Astrocyte (in vitro differentiated cells and primary cell): ENCODE measurements at regions not wholly inside any gene's neighbourhood (a gene's known extent, or its start where the extent isn't known, plus 50 kb on each side); places are given as distances from the start of the nearest gene placed in this dataset.
"Not testable (repeated sequence)": the region's sequence is repeated elsewhere in the genome, so short reads cannot be mapped to it uniquely, and the experiment has no call there.

Experiments used
- DNase-seq: peaks from one replicate; pipeline ENCODE4 v3.0.0-alpha.2; 2010; ENCODE audit warnings: low read depth
- FAIRE-seq: peaks from 2 replicates; lab custom pipeline; 2011; peaks lifted over from hg19 to GRCh38; lab: Jason Lieb, UNC
- H2AFZ ChIP-seq: 2 replicates; pipeline ENCODE4 v1.6.0; 2012; ENCODE audit warnings: low read depth, low read length, inconsistent platforms
- H3K27ac ChIP-seq: 2 replicates; pipeline ENCODE4 v1.5.1; 2011; ENCODE audit warnings: low read depth, low read length, inconsistent platforms
- H3K27me3 ChIP-seq: 2 replicates; pipeline ENCODE4 v1.6.0; 2011; ENCODE audit warnings: low read length, inconsistent platforms; ENCODE audit not compliant: insufficient read depth
- H3K36me3 ChIP-seq: 2 replicates; pipeline ENCODE4 v1.5.1; 2011; ENCODE audit warnings: low read length, inconsistent platforms; ENCODE audit not compliant: insufficient read depth
- H3K4me1 ChIP-seq: 2 replicates; pipeline ENCODE4 v1.5.1; 2011; ENCODE audit warnings: low read length, inconsistent platforms; ENCODE audit not compliant: insufficient read depth
- H3K4me2 ChIP-seq: 2 replicates; pipeline ENCODE4 v1.6.0; 2012; ENCODE audit warnings: low read length, inconsistent platforms
- H3K4me3 ChIP-seq: 2 replicates; pipeline ENCODE4 v1.5.1; 2011; ENCODE audit warnings: low read depth, mild to moderate bottlenecking, low read length, inconsistent platforms; ENCODE audit not compliant: insufficient read depth
- H3K79me2 ChIP-seq: 2 replicates; pipeline ENCODE4 v1.6.0; 2012; ENCODE audit warnings: mild to moderate bottlenecking, low read length, inconsistent platforms; ENCODE audit not compliant: insufficient read depth
- H3K9ac ChIP-seq: 2 replicates; pipeline ENCODE4 v1.6.0; 2012; ENCODE audit warnings: mild to moderate bottlenecking, low read length, inconsistent platforms
- H3K9me3 ChIP-seq: 2 replicates; pipeline ENCODE4 v1.5.1; 2012; ENCODE audit warnings: low read depth, mild to moderate bottlenecking, low read length, inconsistent platforms; ENCODE audit not compliant: insufficient read depth
- H4K20me1 ChIP-seq: 2 replicates; pipeline ENCODE4 v1.6.0; 2012; ENCODE audit warnings: low read length, inconsistent platforms; ENCODE audit not compliant: insufficient read depth
- H3K27ac Mint-ChIP-seq: one replicate; pipeline ENCODE4 v1.8.0; 2021; ENCODE audit warnings: mild to moderate bottlenecking, mixed read lengths; ENCODE audit not compliant: unreplicated experiment
- H3K27me3 Mint-ChIP-seq: one replicate; pipeline ENCODE4 v1.8.0; 2021; ENCODE audit warnings: low read depth, mixed read lengths; ENCODE audit not compliant: unreplicated experiment
- H3K36me3 Mint-ChIP-seq: one replicate; pipeline ENCODE4 v1.8.0; 2021; ENCODE audit warnings: low read depth, mixed read lengths; ENCODE audit not compliant: unreplicated experiment
- H3K4me1 Mint-ChIP-seq: one replicate; pipeline ENCODE4 v1.8.0; 2021; ENCODE audit warnings: low read depth, mixed read lengths; ENCODE audit not compliant: unreplicated experiment
- H3K4me3 Mint-ChIP-seq: one replicate; pipeline ENCODE4 v1.8.0; 2021; ENCODE audit warnings: mild to moderate bottlenecking, moderate library complexity, mixed read lengths; ENCODE audit not compliant: unreplicated experiment
- H3K9me3 Mint-ChIP-seq: one replicate; pipeline ENCODE4 v1.8.0; 2021; ENCODE audit warnings: mild to moderate bottlenecking, mixed read lengths; ENCODE audit not compliant: unreplicated experiment
- EZH2 ChIP-seq: IDR thresholded peaks from 2 replicates; pipeline ENCODE4 v1.6.1; 2012; ENCODE audit warnings: mild to moderate bottlenecking, low read length, inconsistent platforms; ENCODE audit not compliant: insufficient read depth
- TF ChIP-seq, protein P1 (sequence below): IDR thresholded peaks from 2 replicates; pipeline ENCODE4 v1.5.1; 2011; ENCODE audit warnings: low read depth, mild to moderate bottlenecking, inconsistent platforms, low read length, moderate library complexity; ENCODE audit not compliant: insufficient read depth

DNA sequence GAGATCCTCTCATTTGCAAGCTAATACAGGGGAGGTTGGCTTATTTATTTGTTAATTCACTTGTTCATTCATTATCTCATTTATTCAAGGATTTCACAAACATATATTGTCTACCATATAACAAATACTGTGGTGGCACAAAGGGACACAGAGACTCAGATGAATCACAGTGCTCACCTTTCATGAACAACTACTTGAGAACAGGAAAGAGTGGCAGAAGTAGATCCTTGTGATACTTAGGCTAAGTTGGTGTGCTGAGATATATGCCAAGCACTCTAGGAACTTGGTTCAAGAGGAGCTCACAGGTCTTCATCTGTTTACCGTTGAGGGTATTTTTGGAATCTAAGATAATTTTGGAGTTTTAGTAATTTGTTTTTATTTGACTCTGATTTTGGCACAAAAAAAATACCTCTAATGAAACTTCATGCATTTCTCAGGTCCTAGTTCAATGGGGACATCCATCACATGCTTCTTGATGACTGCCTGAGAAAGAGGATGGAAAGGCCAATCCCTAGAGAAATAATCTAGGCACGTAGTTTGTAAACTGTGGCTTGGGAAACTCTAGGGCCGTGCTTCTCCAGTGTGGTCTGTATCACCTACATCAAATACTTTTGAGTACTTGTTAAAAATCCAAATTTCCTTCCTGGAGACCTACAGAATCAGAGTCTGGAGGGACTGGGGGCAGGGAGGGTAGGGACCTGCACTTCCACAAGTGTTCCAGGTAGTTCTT lies 113.3 kb downstream of the OSTF1 start:
- no peak overlapping the region for H2AFZ ChIP-seq
- no peaks in the 10 kb centered on the region for H3K9me3 ChIP-seq
- H3K4me3 Mint-ChIP-seq = no peak overlapping the region
- H3K9me3 Mint-ChIP-seq = no peaks in the 10 kb centered on the region
- H3K9ac ChIP-seq = no peak overlapping the region
- H3K4me1 ChIP-seq = peaks cover 8% of the 10 kb centered on the region
- no peak overlapping the region for H3K4me3 ChIP-seq
- H3K27me3 Mint-ChIP-seq = no peaks in the 10 kb centered on the region
- no peak overlapping the region for H3K27ac ChIP-seq
- DNase-seq (no peak), FAIRE-seq (no peak)
- no peaks in the 10 kb centered on the region for H3K79me2 ChIP-seq
- TF ChIP-seq, protein P1, sequence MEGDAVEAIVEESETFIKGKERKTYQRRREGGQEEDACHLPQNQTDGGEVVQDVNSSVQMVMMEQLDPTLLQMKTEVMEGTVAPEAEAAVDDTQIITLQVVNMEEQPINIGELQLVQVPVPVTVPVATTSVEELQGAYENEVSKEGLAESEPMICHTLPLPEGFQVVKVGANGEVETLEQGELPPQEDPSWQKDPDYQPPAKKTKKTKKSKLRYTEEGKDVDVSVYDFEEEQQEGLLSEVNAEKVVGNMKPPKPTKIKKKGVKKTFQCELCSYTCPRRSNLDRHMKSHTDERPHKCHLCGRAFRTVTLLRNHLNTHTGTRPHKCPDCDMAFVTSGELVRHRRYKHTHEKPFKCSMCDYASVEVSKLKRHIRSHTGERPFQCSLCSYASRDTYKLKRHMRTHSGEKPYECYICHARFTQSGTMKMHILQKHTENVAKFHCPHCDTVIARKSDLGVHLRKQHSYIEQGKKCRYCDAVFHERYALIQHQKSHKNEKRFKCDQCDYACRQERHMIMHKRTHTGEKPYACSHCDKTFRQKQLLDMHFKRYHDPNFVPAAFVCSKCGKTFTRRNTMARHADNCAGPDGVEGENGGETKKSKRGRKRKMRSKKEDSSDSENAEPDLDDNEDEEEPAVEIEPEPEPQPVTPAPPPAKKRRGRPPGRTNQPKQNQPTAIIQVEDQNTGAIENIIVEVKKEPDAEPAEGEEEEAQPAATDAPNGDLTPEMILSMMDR = no peak
- no peak for TF ChIP-seq EZH2
- no peaks in the 10 kb centered on the region for H3K27me3 ChIP-seq
- H4K20me1 ChIP-seq = no peaks in the 10 kb centered on the region
- no peak overlapping the region for H3K4me2 ChIP-seq
- peaks cover 8% of the 10 kb centered on the region for H3K4me1 Mint-ChIP-seq
- no peaks in the 10 kb centered on the region for H3K36me3 ChIP-seq
- no peak overlapping the region for H3K27ac Mint-ChIP-seq
- H3K36me3 Mint-ChIP-seq = no peaks in the 10 kb centered on the region

GRCh38 chr9:75207997-75208396 lies 119.7 kb downstream of the OSTF1 start:
- FAIRE-seq = not testable (repeated sequence)

DNA sequence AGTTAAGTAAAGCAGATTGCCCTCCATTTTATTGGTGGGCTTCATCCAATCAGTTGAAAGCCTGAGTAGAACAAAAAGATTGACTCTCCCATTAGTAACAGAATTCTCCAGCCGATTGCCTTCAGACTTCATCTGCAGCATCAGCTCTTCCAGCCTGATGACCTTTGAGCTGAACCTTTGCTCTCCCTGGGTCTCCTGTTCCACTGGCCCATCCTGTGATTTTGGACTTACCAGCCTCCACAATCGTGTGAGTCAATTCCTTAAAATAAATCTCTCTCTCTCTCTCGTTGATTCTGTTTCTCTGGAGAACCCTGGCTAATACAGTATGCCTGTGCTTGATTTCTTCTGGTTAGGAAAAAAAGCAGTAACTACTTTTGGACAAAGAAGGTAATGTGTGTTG lies 121.9 kb downstream of the OSTF1 start:
- H3K27ac Mint-ChIP-seq = no peak overlapping the region
- no peaks in the 10 kb centered on the region for H3K36me3 Mint-ChIP-seq
- no peak for TF ChIP-seq EZH2
- Histone ChIP-seq H3K4me2 (no peak overlapping the region), H4K20me1 (no peaks in the 10 kb centered on the region), H3K9ac (no peak overlapping the region), H3K36me3 (no peaks in the 10 kb centered on the region), H2AFZ (no peak overlapping the region), H3K4me3 (no peak overlapping the region), H3K9me3 (no peaks in the 10 kb centered on the region), H3K4me1 (no peaks in the 10 kb centered on the region), H3K27me3 (no peaks in the 10 kb centered on the region), H3K79me2 (no peaks in the 10 kb centered on the region), H3K27ac (no peak overlapping the region)
- peaks cover 1% of the 10 kb centered on the region for H3K9me3 Mint-ChIP-seq
- H3K4me1 Mint-ChIP-seq = no peaks in the 10 kb centered on the region
- FAIRE-seq (no peak), DNase-seq (no peak)
- no peak overlapping the region for H3K4me3 Mint-ChIP-seq
- peaks cover 4% of the 10 kb centered on the region for H3K27me3 Mint-ChIP-seq

More at GRCh38 chr9:75207997-75208396, 119.7 kb downstream of the OSTF1 start:
- not testable (repeated sequence) for H3K36me3 ChIP-seq, H3K27me3 Mint-ChIP-seq, DNase-seq, H3K4me1 Mint-ChIP-seq, H3K27me3 ChIP-seq, H2AFZ ChIP-seq, H3K9me3 Mint-ChIP-seq, H3K4me1 ChIP-seq, H3K79me2 ChIP-seq, H4K20me1 ChIP-seq, H3K9ac ChIP-seq, H3K27ac Mint-ChIP-seq, H3K36me3 Mint-ChIP-seq, H3K4me3 Mint-ChIP-seq, H3K9me3 ChIP-seq, H3K4me3 ChIP-seq, H3K4me2 ChIP-seq, H3K27ac ChIP-seq
